ENCODE measurements at regions not wholly inside any gene's neighbourhood (a gene's known extent, or its start where the extent isn't known, plus 50 kb on each side); places are given as distances from the start of the nearest gene placed in this dataset.

GRCh38 chr4:23476515-23477090 lies 413.2 kb downstream of the PPARGC1A start:
- Histone ChIP-seq H3K36me3 (ENCODE audit: control insufficient read depth, insufficient read depth, low read length) (no peaks in the 10 kb centered on the region), H3K4me1 (ENCODE audit: control insufficient read depth, insufficient read depth, low read length) (peaks cover 2% of the 10 kb centered on the region; the same call in 1 of the 2 replicates), H3K4me3 (ENCODE audit: low read depth, low read length) (no peak overlapping the region), H3K27ac (ENCODE audit: low read depth, low read length) (no peak overlapping the region), H3K27me3 (ENCODE audit: control insufficient read depth, insufficient read depth, low read length) (no peaks in the 10 kb centered on the region), H3K9ac (ENCODE audit: low read length) (no peak overlapping the region), H3K9me3 (ENCODE audit: control insufficient read depth, insufficient read depth, low read depth, low read length) (0 out of 2 replicates have a peak, but pooled peaks cover 3% of the 10 kb centered on the region)

GRCh38 chr4:23463071-23463470 lies 426.8 kb downstream of the PPARGC1A start:
- no peaks in the 10 kb centered on the region for H3K27me3 ChIP-seq (ENCODE audit: control insufficient read depth, insufficient read depth, low read length)
- no peak overlapping the region for H3K9ac ChIP-seq (ENCODE audit: low read length)
- no peaks in the 10 kb centered on the region for H3K4me1 ChIP-seq (ENCODE audit: control insufficient read depth, insufficient read depth, low read length)
- H3K36me3 ChIP-seq (ENCODE audit: control insufficient read depth, insufficient read depth, low read length) = no peaks in the 10 kb centered on the region
- peaks cover 16% of the 10 kb centered on the region for H3K9me3 ChIP-seq (ENCODE audit: control insufficient read depth, insufficient read depth, low read depth, low read length)
- H3K4me3 ChIP-seq (ENCODE audit: low read depth, low read length) = no peak overlapping the region
- no peak overlapping the region for H3K27ac ChIP-seq (ENCODE audit: low read depth, low read length)

- no peaks in the 10 kb centered on the region for H3K27me3 ChIP-seq (ENCODE audit: control insufficient read depth, insufficient read depth, low read length)
- H3K27ac ChIP-seq (ENCODE audit: low read depth, low read length) = no peak overlapping the region
- H3K4me3 ChIP-seq (ENCODE audit: low read depth, low read length) = no peak overlapping the region
- no peaks in the 10 kb centered on the region for H3K9me3 ChIP-seq (ENCODE audit: control insufficient read depth, insufficient read depth, low read depth, low read length)
- H3K4me1 ChIP-seq (ENCODE audit: control insufficient read depth, insufficient read depth, low read length) = peaks cover 9% of the 10 kb centered on the region
- no peaks in the 10 kb centered on the region for H3K36me3 ChIP-seq (ENCODE audit: control insufficient read depth, insufficient read depth, low read length)
- no peak overlapping the region for H3K9ac ChIP-seq (ENCODE audit: low read length)
Measured at GRCh38 chr4:23458054-23458453, 431.8 kb downstream of the PPARGC1A start.

- no peaks in the 10 kb centered on the region for H3K36me3 ChIP-seq (ENCODE audit: control insufficient read depth, insufficient read depth, low read length)
- H3K4me1 ChIP-seq (ENCODE audit: control insufficient read depth, insufficient read depth, low read length) = peaks cover 9% of the 10 kb centered on the region
- no peaks in the 10 kb centered on the region for H3K27me3 ChIP-seq (ENCODE audit: control insufficient read depth, insufficient read depth, low read length)
- no peak overlapping the region for H3K9ac ChIP-seq (ENCODE audit: low read length)
- H3K9me3 ChIP-seq (ENCODE audit: control insufficient read depth, insufficient read depth, low read depth, low read length) = no peaks in the 10 kb centered on the region
- H3K27ac ChIP-seq (ENCODE audit: low read depth, low read length) = no peak overlapping the region
- no peak overlapping the region for H3K4me3 ChIP-seq (ENCODE audit: low read depth, low read length)
Measured at GRCh38 chr4:23456864-23457263, 433.0 kb downstream of the PPARGC1A start.

GRCh38 chr4:23455456-23456158 lies 434.2 kb downstream of the PPARGC1A start:
- Histone ChIP-seq H3K27me3 (ENCODE audit: control insufficient read depth, insufficient read depth, low read length) (no peaks in the 10 kb centered on the region), H3K27ac (ENCODE audit: low read depth, low read length) (no peak overlapping the region), H3K9ac (ENCODE audit: low read length) (no peak overlapping the region), H3K9me3 (ENCODE audit: control insufficient read depth, insufficient read depth, low read depth, low read length) (no peaks in the 10 kb centered on the region), H3K4me1 (ENCODE audit: control insufficient read depth, insufficient read depth, low read length) (peaks cover 9% of the 10 kb centered on the region), H3K36me3 (ENCODE audit: control insufficient read depth, insufficient read depth, low read length) (no peaks in the 10 kb centered on the region), H3K4me3 (ENCODE audit: low read depth, low read length) (no peak overlapping the region)

- Histone ChIP-seq H3K9me3 (ENCODE audit: control insufficient read depth, insufficient read depth, low read depth, low read length) (no peaks in the 10 kb centered on the region), H3K27ac (ENCODE audit: low read depth, low read length) (no peak overlapping the region), H3K27me3 (ENCODE audit: control insufficient read depth, insufficient read depth, low read length) (no peaks in the 10 kb centered on the region), H3K4me1 (ENCODE audit: control insufficient read depth, insufficient read depth, low read length) (no peaks in the 10 kb centered on the region), H3K36me3 (ENCODE audit: control insufficient read depth, insufficient read depth, low read length) (no peaks in the 10 kb centered on the region), H3K9ac (ENCODE audit: low read length) (no peak overlapping the region), H3K4me3 (ENCODE audit: low read depth, low read length) (no peak overlapping the region)
Measured at GRCh38 chr4:23441530-23442069, 448.2 kb downstream of the PPARGC1A start.

GRCh38 chr4:23438764-23439163 lies 451.1 kb downstream of the PPARGC1A start:
- Histone ChIP-seq H3K27ac (ENCODE audit: low read depth, low read length) (no peak overlapping the region), H3K4me3 (ENCODE audit: low read depth, low read length) (no peak overlapping the region), H3K36me3 (ENCODE audit: control insufficient read depth, insufficient read depth, low read length) (no peaks in the 10 kb centered on the region), H3K9ac (ENCODE audit: low read length) (no peak overlapping the region), H3K27me3 (ENCODE audit: control insufficient read depth, insufficient read depth, low read length) (no peaks in the 10 kb centered on the region), H3K9me3 (ENCODE audit: control insufficient read depth, insufficient read depth, low read depth, low read length) (no peaks in the 10 kb centered on the region), H3K4me1 (ENCODE audit: control insufficient read depth, insufficient read depth, low read length) (no peaks in the 10 kb centered on the region)

GRCh38 chr4:23429497-23429896 lies 460.4 kb downstream of the PPARGC1A start:
- Histone ChIP-seq H3K27me3 (ENCODE audit: control insufficient read depth, insufficient read depth, low read length) (no peaks in the 10 kb centered on the region), H3K4me3 (ENCODE audit: low read depth, low read length) (no peak overlapping the region), H3K36me3 (ENCODE audit: control insufficient read depth, insufficient read depth, low read length) (no peaks in the 10 kb centered on the region), H3K9me3 (ENCODE audit: control insufficient read depth, insufficient read depth, low read depth, low read length) (no peaks in the 10 kb centered on the region), H3K4me1 (ENCODE audit: control insufficient read depth, insufficient read depth, low read length) (no peaks in the 10 kb centered on the region), H3K27ac (ENCODE audit: low read depth, low read length) (no peak overlapping the region), H3K9ac (ENCODE audit: low read length) (no peak overlapping the region)

- Histone ChIP-seq H3K9me3 (ENCODE audit: control insufficient read depth, insufficient read depth, low read depth, low read length) (peaks cover under 1% of the 10 kb centered on the region; the same call in 1 of the 2 replicates), H3K4me1 (ENCODE audit: control insufficient read depth, insufficient read depth, low read length) (peaks cover 16% of the 10 kb centered on the region), H3K4me3 (ENCODE audit: low read depth, low read length) (no peak overlapping the region), H3K36me3 (ENCODE audit: control insufficient read depth, insufficient read depth, low read length) (no peaks in the 10 kb centered on the region), H3K9ac (ENCODE audit: low read length) (no peak overlapping the region), H3K27me3 (ENCODE audit: control insufficient read depth, insufficient read depth, low read length) (no peaks in the 10 kb centered on the region), H3K27ac (ENCODE audit: low read depth, low read length) (no peak overlapping the region)
Measured at GRCh38 chr4:23425570-23425969, 464.3 kb downstream of the PPARGC1A start.

GRCh38 chr4:23423540-23423939 lies 466.3 kb downstream of the PPARGC1A start:
- Histone ChIP-seq H3K27ac (ENCODE audit: low read depth, low read length) (peak overlapping the region; percentile 88), H3K9me3 (ENCODE audit: control insufficient read depth, insufficient read depth, low read depth, low read length) (peaks cover 7% of the 10 kb centered on the region; the same call in 1 of the 2 replicates), H3K27me3 (ENCODE audit: control insufficient read depth, insufficient read depth, low read length) (no peaks in the 10 kb centered on the region), H3K4me1 (ENCODE audit: control insufficient read depth, insufficient read depth, low read length) (peaks cover 16% of the 10 kb centered on the region), H3K4me3 (ENCODE audit: low read depth, low read length) (no peak overlapping the region), H3K36me3 (ENCODE audit: control insufficient read depth, insufficient read depth, low read length) (no peaks in the 10 kb centered on the region), H3K9ac (ENCODE audit: low read length) (no peak overlapping the region)

- peak overlapping the region; percentile 88 for H3K27ac ChIP-seq (ENCODE audit: low read depth, low read length)
- no peak overlapping the region for H3K4me3 ChIP-seq (ENCODE audit: low read depth, low read length)
- H3K4me1 ChIP-seq (ENCODE audit: control insufficient read depth, insufficient read depth, low read length) = peaks cover 16% of the 10 kb centered on the region
- H3K9me3 ChIP-seq (ENCODE audit: control insufficient read depth, insufficient read depth, low read depth, low read length) = peaks cover 7% of the 10 kb centered on the region; the same call in 1 of the 2 replicates
- H3K36me3 ChIP-seq (ENCODE audit: control insufficient read depth, insufficient read depth, low read length) = no peaks in the 10 kb centered on the region
- no peak overlapping the region for H3K9ac ChIP-seq (ENCODE audit: low read length)
- H3K27me3 ChIP-seq (ENCODE audit: control insufficient read depth, insufficient read depth, low read length) = no peaks in the 10 kb centered on the region
Measured at GRCh38 chr4:23422878-23423277, 467.0 kb downstream of the PPARGC1A start.
